ENCODE measurements at regions not wholly inside any gene's neighbourhood (a gene's known extent, or its start where the extent isn't known, plus 50 kb on each side); places are given as distances from the start of the nearest gene placed in this dataset.

GRCh38 chr2:204012072-204012653, 75.6 kb downstream of the ICOS start:
- Histone ChIP-seq H3K36me3 (ENCODE audit: insufficient read depth, insufficient read length, low read length) (no peaks in the 10 kb centered on the region), H3K27me3 (ENCODE audit: insufficient read depth, insufficient read length) (no peaks in the 10 kb centered on the region), H3K9ac (ENCODE audit: insufficient read length, low read depth) (no peak overlapping the region), H3K4me3 (ENCODE audit: insufficient read length, low read depth) (no peak overlapping the region), H3K9me3 (ENCODE audit: insufficient read depth, low read length) (no peaks in the 10 kb centered on the region), H3K4me1 (ENCODE audit: insufficient read depth, insufficient read length) (no peaks in the 10 kb centered on the region)
- DNase-seq (ENCODE audit: low read depth, low spot score): no peak
- TF ChIP-seq YY1 (IDR thresholded peaks at IDR 0.05; ENCODE audit: insufficient read depth, insufficient read length): no peak
- no peak for TF ChIP-seq SUZ12 (IDR thresholded peaks at IDR 0.05; ENCODE audit: extremely low read depth, insufficient read depth, insufficient read length)
- TF ChIP-seq ZNF274 (IDR thresholded peaks at IDR 0.05; ENCODE audit: low read depth, low read length): no peak

- Histone ChIP-seq H3K9ac (ENCODE audit: insufficient read length, low read depth) (no peak overlapping the region), H3K4me3 (ENCODE audit: insufficient read length, low read depth) (no peak overlapping the region), H3K9me3 (ENCODE audit: insufficient read depth, low read length) (no peaks in the 10 kb centered on the region), H3K36me3 (ENCODE audit: insufficient read depth, insufficient read length, low read length) (no peaks in the 10 kb centered on the region), H3K4me1 (ENCODE audit: insufficient read depth, insufficient read length) (no peaks in the 10 kb centered on the region), H3K27me3 (ENCODE audit: insufficient read depth, insufficient read length) (no peaks in the 10 kb centered on the region)
- no peak for DNase-seq (ENCODE audit: low read depth, low spot score)
- TF ChIP-seq ZNF274 (IDR thresholded peaks at IDR 0.05; ENCODE audit: low read depth, low read length) (no peak), SUZ12 (IDR thresholded peaks at IDR 0.05; ENCODE audit: extremely low read depth, insufficient read depth, insufficient read length) (no peak), YY1 (IDR thresholded peaks at IDR 0.05; ENCODE audit: insufficient read depth, insufficient read length) (no peak)
Measured at GRCh38 chr2:204015118-204015843, 78.7 kb downstream of the ICOS start.

- DNase-seq (ENCODE audit: low read depth, low spot score): no peak
- no peaks in the 10 kb centered on the region for H3K9me3 ChIP-seq (ENCODE audit: insufficient read depth, low read length)
- H3K4me1 ChIP-seq (ENCODE audit: insufficient read depth, insufficient read length): no peaks in the 10 kb centered on the region
- H3K4me3 ChIP-seq (ENCODE audit: insufficient read length, low read depth): no peak overlapping the region
- H3K36me3 ChIP-seq (ENCODE audit: insufficient read depth, insufficient read length, low read length): no peaks in the 10 kb centered on the region
- TF ChIP-seq SUZ12 (IDR thresholded peaks at IDR 0.05; ENCODE audit: extremely low read depth, insufficient read depth, insufficient read length): no peak
- no peak for TF ChIP-seq YY1 (IDR thresholded peaks at IDR 0.05; ENCODE audit: insufficient read depth, insufficient read length)
- no peak for TF ChIP-seq ZNF274 (IDR thresholded peaks at IDR 0.05; ENCODE audit: low read depth, low read length)
- H3K9ac ChIP-seq (ENCODE audit: insufficient read length, low read depth): no peak overlapping the region
- H3K27me3 ChIP-seq (ENCODE audit: insufficient read depth, insufficient read length): no peaks in the 10 kb centered on the region
Measured at GRCh38 chr2:204018717-204019116, 82.2 kb downstream of the ICOS start.

- TF ChIP-seq ZNF274 (IDR thresholded peaks at IDR 0.05; ENCODE audit: low read depth, low read length): no peak
- no peak for TF ChIP-seq SUZ12 (IDR thresholded peaks at IDR 0.05; ENCODE audit: extremely low read depth, insufficient read depth, insufficient read length)
- TF ChIP-seq YY1 (IDR thresholded peaks at IDR 0.05; ENCODE audit: insufficient read depth, insufficient read length): no peak
- Histone ChIP-seq H3K27me3 (ENCODE audit: insufficient read depth, insufficient read length) (no peaks in the 10 kb centered on the region), H3K4me3 (ENCODE audit: insufficient read length, low read depth) (no peak overlapping the region), H3K4me1 (ENCODE audit: insufficient read depth, insufficient read length) (no peaks in the 10 kb centered on the region), H3K36me3 (ENCODE audit: insufficient read depth, insufficient read length, low read length) (no peaks in the 10 kb centered on the region), H3K9ac (ENCODE audit: insufficient read length, low read depth) (no peak overlapping the region), H3K9me3 (ENCODE audit: insufficient read depth, low read length) (no peaks in the 10 kb centered on the region)
- DNase-seq (ENCODE audit: low read depth, low spot score): no peak
Measured at GRCh38 chr2:204019572-204020501, 83.3 kb downstream of the ICOS start.

- no peaks in the 10 kb centered on the region for H3K27me3 ChIP-seq (ENCODE audit: insufficient read depth, insufficient read length)
- no peak overlapping the region for H3K9ac ChIP-seq (ENCODE audit: insufficient read length, low read depth)
- DNase-seq (ENCODE audit: low read depth, low spot score): no peak
- H3K36me3 ChIP-seq (ENCODE audit: insufficient read depth, insufficient read length, low read length): no peaks in the 10 kb centered on the region
- H3K4me3 ChIP-seq (ENCODE audit: insufficient read length, low read depth): no peak overlapping the region
- H3K9me3 ChIP-seq (ENCODE audit: insufficient read depth, low read length): no peaks in the 10 kb centered on the region
- no peaks in the 10 kb centered on the region for H3K4me1 ChIP-seq (ENCODE audit: insufficient read depth, insufficient read length)
- TF ChIP-seq ZNF274 (IDR thresholded peaks at IDR 0.05; ENCODE audit: low read depth, low read length): no peak
- TF ChIP-seq YY1 (IDR thresholded peaks at IDR 0.05; ENCODE audit: insufficient read depth, insufficient read length): no peak
- TF ChIP-seq SUZ12 (IDR thresholded peaks at IDR 0.05; ENCODE audit: extremely low read depth, insufficient read depth, insufficient read length): no peak
Measured at GRCh38 chr2:204021290-204022081, 84.9 kb downstream of the ICOS start.

GRCh38 chr2:204022550-204022949, 86.0 kb downstream of the ICOS start:
- H3K9me3 ChIP-seq (ENCODE audit: insufficient read depth, low read length): no peaks in the 10 kb centered on the region
- no peak overlapping the region for H3K4me3 ChIP-seq (ENCODE audit: insufficient read length, low read depth)
- TF ChIP-seq ZNF274 (IDR thresholded peaks at IDR 0.05; ENCODE audit: low read depth, low read length) (no peak), YY1 (IDR thresholded peaks at IDR 0.05; ENCODE audit: insufficient read depth, insufficient read length) (no peak), SUZ12 (IDR thresholded peaks at IDR 0.05; ENCODE audit: extremely low read depth, insufficient read depth, insufficient read length) (no peak)
- no peaks in the 10 kb centered on the region for H3K4me1 ChIP-seq (ENCODE audit: insufficient read depth, insufficient read length)
- DNase-seq (ENCODE audit: low read depth, low spot score): no peak
- H3K9ac ChIP-seq (ENCODE audit: insufficient read length, low read depth): no peak overlapping the region
- H3K27me3 ChIP-seq (ENCODE audit: insufficient read depth, insufficient read length): no peaks in the 10 kb centered on the region
- no peaks in the 10 kb centered on the region for H3K36me3 ChIP-seq (ENCODE audit: insufficient read depth, insufficient read length, low read length)

Data from NT2/D1 (cell line).